NOMO-1 treated with DMSO at 0.1 percent for 48 hours (cell line): ENCODE measurements at regions not wholly inside any gene's neighbourhood (a gene's known extent, or its start where the extent isn't known, plus 50 kb on each side); places are given as distances from the start of the nearest gene placed in this dataset.
"Not testable (repeated sequence)": the region's sequence is repeated elsewhere in the genome, so short reads cannot be mapped to it uniquely, and the experiment has no call there.

ENCODE experiments used
- DNase-seq: peaks from one replicate; lab custom pipeline; 2025; ENCODE audit not compliant: unreplicated experiment; lab: John Stamatoyannopoulos, UW

- no peak for DNase-seq
Measured at GRCh38 chr2:45121236-45121927, 112.1 kb upstream of the SIX2 start.

- DNase-seq = no peak
Measured at GRCh38 chr2:45120546-45120945, 111.3 kb upstream of the SIX2 start.

- peak; percentile 77 for DNase-seq
Measured at GRCh38 chr2:45119855-45120254, 110.6 kb upstream of the SIX2 start.

DNA sequence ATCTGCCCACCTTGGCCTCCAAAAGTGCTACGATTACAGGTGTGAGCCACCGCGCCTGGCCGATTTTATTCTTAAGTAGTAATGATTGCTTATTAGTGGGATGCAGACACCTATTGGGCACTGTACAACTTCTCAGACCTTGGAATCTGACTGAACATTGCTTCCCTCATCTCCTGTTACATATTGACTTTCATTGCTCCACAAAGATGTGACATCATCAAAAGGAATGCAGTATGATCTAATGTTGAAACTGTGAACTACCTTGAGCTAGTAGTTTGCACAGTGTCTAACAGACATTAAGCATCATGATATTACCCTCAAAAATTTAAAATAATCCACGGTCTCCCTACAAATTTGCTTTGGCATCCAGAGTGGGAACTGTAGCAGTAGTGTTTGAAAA, 109.8 kb upstream of the SIX2 start:
- no peak for DNase-seq

GRCh38 chr2:45117383-45117782, 108.1 kb upstream of the SIX2 start:
- DNase-seq = no peak

DNA sequence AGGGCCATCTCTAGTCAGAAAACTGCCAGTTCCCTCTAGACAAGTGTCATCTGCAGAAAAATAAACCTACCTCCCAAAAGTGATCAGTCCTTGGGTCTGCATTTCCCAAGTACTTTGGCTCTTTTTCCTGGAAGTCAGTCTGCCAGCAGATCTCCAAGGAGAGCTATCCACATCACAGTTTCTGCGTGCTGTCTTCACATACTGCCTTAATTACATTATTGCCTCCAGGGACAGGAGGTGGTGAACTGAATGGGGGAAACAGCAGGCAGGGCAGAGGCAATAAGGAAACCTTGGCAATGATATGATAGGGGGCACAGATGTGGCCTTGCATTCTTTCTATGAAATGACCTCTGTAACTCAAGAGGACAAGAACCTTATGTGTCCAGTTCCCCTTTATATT, 105.9 kb upstream of the SIX2 start:
- no peak for DNase-seq

GRCh38 chr2:45114221-45114955, 105.1 kb upstream of the SIX2 start:
- no peak for DNase-seq

DNA sequence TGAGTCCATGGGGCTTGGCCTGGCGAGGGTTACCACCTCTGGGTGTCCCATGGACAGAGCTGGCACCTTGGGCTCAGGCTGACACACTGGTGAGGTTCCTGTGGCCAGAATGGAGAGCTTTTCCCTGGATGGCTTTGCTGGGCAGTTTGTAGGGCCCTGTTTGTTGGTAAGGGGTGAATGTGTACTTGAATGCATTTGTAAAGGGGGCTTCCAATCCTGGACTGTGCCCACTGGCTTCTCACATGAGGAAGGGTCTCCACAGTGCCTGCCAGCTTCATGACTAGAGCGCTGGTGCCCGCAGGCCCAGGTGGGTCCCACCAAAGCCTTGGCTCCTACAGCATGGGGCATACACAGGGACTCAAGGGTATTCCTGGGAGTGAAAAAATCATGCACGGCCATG, 103.5 kb upstream of the SIX2 start:
- no peak for DNase-seq

DNA sequence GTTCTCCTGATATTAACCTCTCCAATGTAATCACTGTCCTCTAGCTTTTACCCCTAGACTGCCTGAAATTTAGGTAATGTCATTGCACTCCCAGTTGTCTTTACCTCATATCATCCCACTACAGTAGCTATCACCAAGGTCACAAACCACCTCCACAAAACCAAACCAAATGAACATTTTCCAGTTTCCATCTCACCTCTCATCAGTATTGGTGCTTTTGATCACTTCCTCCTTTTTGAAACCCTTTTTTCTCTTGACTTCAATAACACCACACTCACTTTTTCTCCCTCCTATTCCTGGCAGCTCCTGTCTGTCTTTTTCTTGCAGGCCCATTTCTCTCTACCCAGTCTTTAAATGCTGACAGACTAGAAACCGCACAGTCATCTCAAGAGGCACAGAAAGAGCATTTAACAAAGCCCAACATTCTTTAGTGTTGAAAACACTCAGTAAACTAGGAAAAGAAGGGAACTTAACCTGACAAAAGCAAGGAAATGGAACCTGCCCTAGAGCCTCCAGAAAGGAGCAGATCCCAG, 95.9 kb upstream of the SIX2 start:
- no peak for DNase-seq

- DNase-seq = no peak
Measured at GRCh38 chr2:45104429-45104828, 95.2 kb upstream of the SIX2 start.

GRCh38 chr2:45103351-45104345, 94.4 kb upstream of the SIX2 start:
- DNase-seq = no peak

- no peak for DNase-seq
Measured at GRCh38 chr2:45102579-45103117, 93.4 kb upstream of the SIX2 start.

DNA sequence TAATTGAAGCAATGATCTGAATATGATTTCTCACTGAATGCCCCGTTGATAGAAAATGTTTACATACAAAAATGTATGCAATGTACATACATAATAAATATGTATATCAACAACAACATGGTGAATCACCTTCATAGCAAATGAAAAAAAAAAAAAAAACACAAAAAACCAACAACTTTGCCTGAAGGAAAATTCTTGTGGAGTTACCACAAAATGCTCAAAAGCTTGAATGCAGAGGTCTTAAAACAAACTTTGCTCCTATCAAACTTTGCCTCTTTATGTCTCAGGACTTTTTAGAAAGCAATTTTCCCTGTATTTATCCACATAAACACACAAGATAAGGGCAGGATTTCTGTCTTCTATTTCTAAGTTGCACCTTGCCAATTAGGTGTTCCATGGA, 92.9 kb upstream of the SIX2 start:
- no peak for DNase-seq

DNA sequence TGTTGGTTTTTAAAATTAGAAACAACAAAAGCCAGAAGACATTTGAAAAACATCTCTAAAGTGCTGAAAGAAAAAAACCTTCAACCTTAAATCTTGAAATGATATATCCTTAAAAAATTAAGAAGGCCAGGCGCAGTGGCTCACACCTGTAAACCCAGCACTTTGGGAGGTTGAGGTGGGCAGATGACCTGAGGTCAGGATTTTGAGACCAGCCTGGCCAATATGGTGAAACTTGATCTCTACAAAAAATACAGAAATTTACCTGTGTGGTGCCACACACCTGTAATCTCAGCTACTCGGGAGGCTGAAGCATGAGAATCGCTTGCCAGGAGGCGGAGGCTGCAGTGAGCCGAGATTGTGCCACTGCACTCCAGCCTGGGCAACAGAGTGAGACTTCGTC, 87.7 kb upstream of the SIX2 start:
- no peak for DNase-seq

DNA sequence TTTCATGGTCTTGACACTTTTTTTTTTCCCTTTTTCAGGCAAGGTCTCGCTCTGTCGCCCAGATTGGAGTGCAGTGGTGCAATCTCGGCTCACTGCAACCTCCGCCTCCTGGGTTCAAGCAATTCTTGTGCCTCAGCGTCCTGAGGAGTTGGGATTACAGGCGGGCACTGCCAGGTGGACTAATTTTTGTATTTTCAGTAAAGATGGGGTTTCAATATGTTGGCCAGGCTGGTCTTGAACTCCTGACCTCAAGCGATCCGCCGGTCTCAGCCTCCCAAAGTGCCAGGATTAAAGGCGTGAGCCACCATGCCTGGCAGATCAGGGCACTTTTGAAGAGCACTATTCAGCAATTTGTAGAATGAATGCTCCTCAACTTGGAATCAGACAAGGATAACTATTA, 86.8 kb upstream of the SIX2 start:
- not testable (repeated sequence) for DNase-seq

DNA sequence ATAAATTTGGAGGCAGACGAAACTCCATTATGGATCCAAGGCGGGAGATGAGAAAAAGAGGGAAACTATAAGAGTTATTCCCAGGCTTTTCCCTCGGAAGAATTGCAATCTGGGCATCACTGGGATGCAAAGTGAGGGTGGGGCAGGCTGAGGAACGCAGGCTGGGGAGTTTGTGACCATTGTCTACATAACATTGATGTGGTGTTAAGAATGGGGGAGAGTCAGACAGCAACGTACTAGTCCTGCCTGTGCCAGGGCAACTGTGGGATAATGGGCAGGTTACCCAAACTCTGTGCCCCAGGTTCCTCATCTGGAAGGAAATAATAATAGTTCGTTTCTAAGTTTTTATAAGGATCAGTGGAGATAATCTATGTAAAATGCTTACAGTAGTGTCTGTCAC, 84.4 kb upstream of the SIX2 start:
- no peak for DNase-seq

DNA sequence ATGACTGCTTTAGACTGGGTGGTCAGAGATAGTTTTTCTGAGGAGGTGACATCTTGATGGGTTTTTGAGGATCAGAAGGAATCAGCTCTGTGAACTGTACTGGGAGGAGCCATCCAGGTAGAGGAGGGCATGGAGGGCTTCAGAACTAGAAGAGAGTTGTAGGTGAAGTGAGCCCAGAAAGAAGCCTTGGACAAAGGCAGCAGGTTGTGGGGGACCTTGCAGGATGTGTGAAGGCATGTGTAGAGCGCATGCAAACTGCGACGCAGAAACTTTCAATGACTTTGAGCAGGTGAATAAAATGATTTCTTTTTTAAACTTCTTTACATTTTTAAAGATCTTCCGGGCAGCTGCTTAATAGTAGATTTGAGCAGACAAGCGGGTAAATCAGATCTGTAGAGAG, 83.9 kb upstream of the SIX2 start:
- no peak for DNase-seq

GRCh38 chr2:45089554-45090261, 80.5 kb upstream of the SIX2 start:
- DNase-seq = no peak

GRCh38 chr2:45085487-45085886, 76.2 kb upstream of the SIX2 start:
- peak; percentile 65 for DNase-seq

DNA sequence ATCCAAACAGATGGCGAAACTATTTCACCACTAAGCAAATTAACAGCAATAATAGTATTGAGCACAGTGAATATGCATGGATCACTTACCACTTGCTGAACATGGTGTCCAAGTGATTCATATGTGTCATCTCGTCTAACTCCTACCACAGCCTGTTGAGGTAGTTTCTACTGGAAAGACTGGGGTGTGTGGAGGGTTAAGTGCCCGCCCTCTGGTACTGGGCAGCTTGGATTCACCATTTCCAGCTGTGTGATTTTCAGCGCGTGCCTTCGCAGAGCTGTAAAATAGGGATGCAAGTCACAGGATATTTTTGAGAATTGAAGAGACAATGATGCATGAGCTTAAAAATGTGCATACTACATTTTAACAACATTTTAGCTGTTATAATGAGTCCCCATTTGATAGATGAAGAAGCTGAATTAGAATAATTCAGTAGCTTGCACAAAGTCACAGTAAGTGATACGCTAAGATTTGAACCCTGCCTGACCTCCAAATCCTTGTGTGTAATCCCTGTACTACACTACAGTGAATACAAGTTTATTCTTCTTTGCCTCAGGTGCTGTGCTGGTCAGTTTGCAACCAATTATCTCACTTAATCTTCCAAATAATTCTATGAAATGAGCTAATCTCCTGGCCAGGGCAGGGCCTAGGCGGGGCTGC, 75.2 kb upstream of the SIX2 start:
- DNase-seq = no peak
